HCT116 (cell line): ENCODE measurements at regions not wholly inside any gene's neighbourhood (a gene's known extent, or its start where the extent isn't known, plus 50 kb on each side); places are given as distances from the start of the nearest gene placed in this dataset.

Source experiments
- CTCF ChIP-seq, 3 experiments: fragments of 200-600 bp in 1 of 3; sonication (generic) in 1 of 3; IDR thresholded peaks in 2 of 3; conservative IDR thresholded peaks in 1 of 3; 2 replicates each; pipeline ENCODE4 v1.5.1; 2012 to 2017; ENCODE audit warnings: low read depth in 2 of 3, low read length in 2 of 3, antibody characterized with exemption in 1 of 3, borderline replicate concordance in 1 of 3, control low read depth in 1 of 3, mild to moderate bottlenecking in 1 of 3, mixed read lengths in 1 of 3, mixed run types in 1 of 3, moderate library complexity in 1 of 3; ENCODE audit not compliant: insufficient read depth in 1 of 3
- EZH2phosphoT487 ChIP-seq: fragments of 200-600 bp; IDR thresholded peaks from 2 replicates; pipeline ENCODE4 v1.6.1; 2018; ENCODE audit warnings: antibody characterized with exemption, borderline replicate concordance
- ZNF274 ChIP-seq: fragments of 200-500 bp; sonication (Bioruptor generic); IDR thresholded peaks from 2 replicates; pipeline ENCODE4 v1.6.1; 2014; ENCODE audit warnings: mild to moderate bottlenecking, low read depth, low read length, inconsistent platforms

- TF ChIP-seq EZH2phosphoT487 (no peak), CTCF (IDR thresholded peaks at IDR 0.05 in 2 of 3, conservative IDR thresholded peaks at IDR 0.05 in 1 of 3; ENCODE audit: borderline replicate concordance in 1 of 3, insufficient read depth in 1 of 3, low read depth in 2 of 3, low read length in 2 of 3) (no peak), ZNF274 (no peak)
These were observed 171.8 kb upstream of the NTF3 start for GRCh38 chr12:5260086-5260485.
